ENCODE measurements at regions not wholly inside any gene's neighbourhood (a gene's known extent, or its start where the extent isn't known, plus 50 kb on each side); places are given as distances from the start of the nearest gene placed in this dataset.
"Not testable (repeated sequence)": the region's sequence is repeated elsewhere in the genome, so short reads cannot be mapped to it uniquely, and the experiment has no call there.

GRCh38 chr12:127810041-127810440 lies 456.9 kb upstream of the TMEM132C start:
- Histone ChIP-seq H3K27me3 (ENCODE audit: control insufficient read depth, insufficient read depth, low read length) (no peaks in the 10 kb centered on the region), H3K4me3 (ENCODE audit: low read depth, low read length) (no peak overlapping the region), H3K36me3 (ENCODE audit: control insufficient read depth, insufficient read depth, low read length) (no peaks in the 10 kb centered on the region)
- TF ChIP-seq CTCF (IDR thresholded peaks at IDR 0.05; ENCODE audit: insufficient read depth, low read depth, low read length), result peak; percentile 12; the same call in 1 of the 2 replicates
- ChIA-PET POLR2A (no interaction called here), CTCF (interaction anchor here (1.8 kb wide), 1 partner anchor 10 kb away, joined by 5 read pairs; no protein-coding TSS in a partner anchor)
- peak; percentile 95 for DNase-seq (ENCODE audit: low read depth)

GRCh38 chr12:127810459-127810858 lies 456.5 kb upstream of the TMEM132C start:
- H3K27me3 ChIP-seq (ENCODE audit: control insufficient read depth, insufficient read depth, low read length); H3K36me3 ChIP-seq (ENCODE audit: control insufficient read depth, insufficient read depth, low read length); POLR2A ChIA-PET; H3K4me3 ChIP-seq (ENCODE audit: low read depth, low read length); DNase-seq (ENCODE audit: low read depth): not testable (repeated sequence)
- CTCF ChIA-PET, result interaction anchor here (1.8 kb wide), 1 partner anchor 11 kb away, joined by 5 read pairs; no protein-coding TSS in a partner anchor

GRCh38 chr12:127811988-127812387 lies 455.0 kb upstream of the TMEM132C start:
- Histone ChIP-seq H3K27me3 (ENCODE audit: control insufficient read depth, insufficient read depth, low read length) (no peaks in the 10 kb centered on the region), H3K4me3 (ENCODE audit: low read depth, low read length) (no peak overlapping the region), H3K36me3 (ENCODE audit: control insufficient read depth, insufficient read depth, low read length) (no peaks in the 10 kb centered on the region)
- DNase-seq (ENCODE audit: low read depth), result peak; percentile 59
- no peak for TF ChIP-seq CTCF (IDR thresholded peaks at IDR 0.05; ENCODE audit: insufficient read depth, low read depth, low read length)
- CTCF ChIA-PET, result no interaction called here
- POLR2A ChIA-PET, result no interaction called here

GRCh38 chr12:127813147-127813546 lies 453.8 kb upstream of the TMEM132C start:
- POLR2A ChIA-PET, result no interaction called here
- Histone ChIP-seq H3K36me3 (ENCODE audit: control insufficient read depth, insufficient read depth, low read length) (no peaks in the 10 kb centered on the region), H3K27me3 (ENCODE audit: control insufficient read depth, insufficient read depth, low read length) (no peaks in the 10 kb centered on the region), H3K4me3 (ENCODE audit: low read depth, low read length) (no peak overlapping the region)
- CTCF ChIA-PET, result no interaction called here
- no peak for TF ChIP-seq CTCF (IDR thresholded peaks at IDR 0.05; ENCODE audit: insufficient read depth, low read depth, low read length)
- no peak for DNase-seq (ENCODE audit: low read depth)

- ChIA-PET POLR2A (no interaction called here), CTCF (interaction anchor here (0.6 to 1.1 kb wide), 2 partner anchors 158 to 447 kb away, joined by 3 read pairs; no protein-coding TSS in a partner anchor)
- Histone ChIP-seq H3K36me3 (ENCODE audit: control insufficient read depth, insufficient read depth, low read length) (no peaks in the 10 kb centered on the region), H3K4me3 (ENCODE audit: low read depth, low read length) (no peak overlapping the region), H3K27me3 (ENCODE audit: control insufficient read depth, insufficient read depth, low read length) (no peaks in the 10 kb centered on the region)
- no peak for DNase-seq (ENCODE audit: low read depth)
- TF ChIP-seq CTCF (IDR thresholded peaks at IDR 0.05; ENCODE audit: insufficient read depth, low read depth, low read length), result no peak
Observed at GRCh38 chr12:127819056-127819455, 447.9 kb upstream of the TMEM132C start.

GRCh38 chr12:127820271-127820670 lies 446.7 kb upstream of the TMEM132C start:
- H3K36me3 ChIP-seq (ENCODE audit: control insufficient read depth, insufficient read depth, low read length), result no peaks in the 10 kb centered on the region
- ChIA-PET POLR2A (no interaction called here), CTCF (no interaction called here)
- TF ChIP-seq CTCF (IDR thresholded peaks at IDR 0.05; ENCODE audit: insufficient read depth, low read depth, low read length), result no peak
- no peaks in the 10 kb centered on the region for H3K27me3 ChIP-seq (ENCODE audit: control insufficient read depth, insufficient read depth, low read length)
- no peak overlapping the region for H3K4me3 ChIP-seq (ENCODE audit: low read depth, low read length)
- no peak for DNase-seq (ENCODE audit: low read depth)
